Mucosa of gallbladder (tissue), 1 donor: ENCODE measurements at regions not wholly inside any gene's neighbourhood (a gene's known extent, or its start where the extent isn't known, plus 50 kb on each side); places are given as distances from the start of the nearest gene placed in this dataset.

Experiments used
- DNase-seq: peaks from one replicate; pipeline ENCODE4 v3.0.0-alpha.2; 2020; ENCODE audit warnings: low spot score
- donor health status: DM: no; HTN: no; CAD: no.

DNA sequence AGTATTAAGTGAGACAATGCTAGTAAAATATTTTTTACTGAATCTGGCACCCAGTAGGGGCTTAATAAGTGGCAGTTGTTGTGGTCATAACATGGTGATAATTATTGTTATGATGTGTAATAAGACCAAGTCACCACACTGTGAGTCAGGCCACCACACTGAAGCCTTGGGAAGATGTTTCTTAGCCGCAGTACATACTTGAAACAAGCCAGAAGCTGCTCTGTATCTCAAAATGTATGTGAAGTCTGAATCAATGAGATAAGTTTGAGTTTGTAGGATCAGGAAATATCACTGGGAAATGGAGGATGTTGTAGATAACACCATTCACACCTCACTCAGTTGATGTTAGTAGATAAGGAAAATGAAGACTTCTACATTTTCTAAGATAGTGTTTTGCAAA lies 51.3 kb upstream of the PTPN3 start:
- no peak for DNase-seq

DNA sequence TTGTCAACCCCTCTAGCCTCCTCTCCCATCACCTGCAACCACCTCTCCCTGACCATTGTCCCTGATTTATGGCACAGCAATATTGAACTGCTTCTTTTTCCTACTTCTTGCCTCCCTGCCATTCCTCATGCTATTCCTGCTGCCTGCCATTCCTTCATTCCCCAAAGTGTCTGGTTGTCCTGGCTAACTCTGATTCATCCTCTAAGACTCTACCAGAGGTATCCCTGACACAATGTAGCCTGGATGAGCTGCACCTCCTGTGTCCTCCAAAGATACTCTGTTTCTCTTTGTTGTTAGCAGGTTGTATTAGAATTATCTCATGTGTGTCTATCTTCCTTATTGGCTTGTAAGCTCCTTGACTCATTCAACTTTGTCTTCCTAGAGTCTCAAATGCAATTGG lies 53.5 kb upstream of the PTPN3 start:
- no peak for DNase-seq

DNA sequence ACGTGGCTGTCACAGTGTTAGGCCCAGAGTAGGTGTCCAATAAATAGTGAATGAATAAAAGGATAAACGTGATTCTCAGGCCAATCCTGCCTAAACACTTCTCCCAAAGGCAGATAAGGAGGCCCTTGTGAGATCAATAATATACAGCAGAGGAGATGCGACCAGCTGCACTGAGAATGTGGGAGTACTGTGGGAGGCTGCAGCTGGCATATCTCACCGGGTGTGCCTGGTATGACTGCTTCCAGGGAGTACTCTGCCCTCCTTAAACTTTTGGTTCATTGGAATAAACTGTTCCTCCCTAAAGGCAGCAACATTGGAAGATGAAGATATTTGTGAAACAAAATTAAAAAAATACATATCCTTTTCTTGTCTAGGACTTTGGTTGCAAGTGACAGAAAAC lies 57.1 kb upstream of the PTPN3 start:
- no peak for DNase-seq

DNA sequence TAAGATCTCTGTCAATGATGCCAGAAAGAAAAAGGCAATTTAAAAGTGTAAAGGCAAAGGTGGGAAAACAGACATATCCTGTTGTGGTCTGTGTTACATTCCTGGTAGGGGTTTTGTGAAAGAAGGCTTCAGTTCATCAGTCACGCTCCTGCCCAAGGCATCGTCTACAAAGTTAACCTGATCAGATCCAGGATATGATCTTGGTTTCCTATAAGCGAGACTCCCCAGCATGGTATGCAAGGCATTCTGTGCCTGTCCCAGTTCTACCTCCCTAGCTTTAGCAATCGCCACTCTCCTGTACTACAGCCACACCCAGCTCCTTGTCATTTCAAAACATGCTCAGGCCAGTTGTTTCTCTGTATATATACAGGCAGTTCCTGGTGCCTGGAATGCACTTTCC lies 58.0 kb upstream of the PTPN3 start:
- DNase-seq: no peak

DNA sequence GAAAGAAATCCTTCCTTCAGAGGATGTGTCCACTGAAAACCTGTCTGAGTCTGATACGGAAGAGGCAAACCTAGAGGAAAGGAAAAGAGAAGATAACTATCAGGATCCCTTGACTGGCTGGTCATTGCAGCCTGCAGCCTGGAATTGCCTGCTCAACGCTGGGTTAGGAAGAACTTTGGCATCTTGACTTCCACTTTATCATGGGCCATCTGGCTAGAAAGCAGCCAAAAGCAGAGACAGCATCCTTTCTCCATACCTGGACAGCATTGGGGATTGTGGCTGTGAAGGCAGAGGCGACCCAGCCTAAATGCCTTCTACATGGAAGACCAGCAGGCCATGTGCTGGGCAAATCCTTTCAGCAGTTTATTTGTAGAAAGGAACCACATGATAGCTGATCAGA lies 58.7 kb upstream of the PTPN3 start:
- no peak for DNase-seq

DNA sequence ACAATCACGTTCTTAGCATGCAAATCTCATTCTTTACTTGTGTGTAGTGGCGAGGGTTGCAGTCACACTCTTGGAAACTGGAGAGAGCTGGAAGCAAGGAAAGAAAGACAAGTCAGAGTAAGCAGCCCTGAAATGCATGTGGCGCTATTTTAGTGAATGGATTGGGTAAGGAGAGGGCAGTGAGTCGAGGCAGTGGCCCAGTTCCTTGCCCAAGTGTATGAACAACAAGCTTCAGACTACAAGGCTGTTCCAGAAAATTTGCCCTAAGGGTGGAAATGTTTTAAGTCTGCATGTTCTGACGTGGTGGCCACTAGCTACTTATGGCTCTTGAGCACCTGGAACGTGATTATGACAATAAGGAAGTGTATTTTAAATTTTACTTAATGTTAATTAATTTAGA lies 59.4 kb upstream of the PTPN3 start:
- no peak for DNase-seq

DNA sequence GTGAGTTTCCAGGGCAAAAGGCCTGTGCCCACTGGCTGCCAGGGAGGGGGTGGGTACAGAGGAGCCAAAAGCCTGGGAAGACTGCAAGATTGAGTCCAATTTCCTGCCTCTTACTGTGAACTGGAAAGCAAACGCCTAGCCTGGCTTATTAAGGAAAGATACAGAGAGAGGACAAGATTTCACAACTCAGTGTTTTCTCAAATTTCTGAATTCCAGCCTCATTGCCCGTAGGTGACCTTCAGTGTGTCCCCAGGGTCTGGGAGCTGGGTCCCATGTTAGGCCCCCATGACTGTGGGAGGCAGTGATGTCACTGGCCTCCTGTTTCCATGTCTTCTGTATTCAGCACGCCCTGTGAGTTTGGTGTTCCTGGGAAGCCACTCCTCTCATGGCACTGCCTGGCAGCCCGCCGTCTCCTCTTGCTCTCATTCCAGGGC lies 60.6 kb upstream of the PTPN3 start:
- no peak for DNase-seq

DNA sequence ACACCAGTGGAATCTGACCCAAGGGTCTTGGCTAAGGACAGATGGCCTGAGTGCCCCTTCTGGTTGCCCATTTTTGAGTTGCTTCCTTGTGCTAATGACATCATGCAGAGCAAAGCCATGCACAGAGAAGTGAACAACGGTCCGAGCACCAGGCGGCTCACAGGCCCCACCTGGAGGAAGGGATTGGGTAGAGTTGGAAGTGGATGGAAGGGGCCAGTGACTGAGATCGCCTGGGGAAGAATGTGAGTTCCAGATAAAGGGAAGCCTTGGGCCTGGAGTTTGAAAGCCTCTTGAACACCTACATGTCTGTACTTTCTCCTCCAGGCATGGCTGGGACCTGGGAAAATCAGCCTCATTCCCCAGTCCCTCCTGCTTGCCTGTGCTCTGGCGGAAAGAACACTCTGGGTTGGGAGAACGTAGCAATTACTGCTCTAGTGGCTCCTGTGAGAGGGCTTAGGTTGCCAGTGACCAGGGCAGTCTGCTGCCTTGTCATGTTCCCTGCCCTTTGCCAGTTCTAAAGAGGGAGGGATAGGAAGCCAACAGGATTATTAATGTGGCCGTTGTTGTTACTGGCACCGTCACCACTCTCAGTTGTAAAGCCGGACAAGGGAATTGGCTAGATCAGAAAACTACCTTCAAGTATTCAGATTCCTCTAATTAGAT lies 62.5 kb upstream of the PTPN3 start:
- no peak for DNase-seq

DNA sequence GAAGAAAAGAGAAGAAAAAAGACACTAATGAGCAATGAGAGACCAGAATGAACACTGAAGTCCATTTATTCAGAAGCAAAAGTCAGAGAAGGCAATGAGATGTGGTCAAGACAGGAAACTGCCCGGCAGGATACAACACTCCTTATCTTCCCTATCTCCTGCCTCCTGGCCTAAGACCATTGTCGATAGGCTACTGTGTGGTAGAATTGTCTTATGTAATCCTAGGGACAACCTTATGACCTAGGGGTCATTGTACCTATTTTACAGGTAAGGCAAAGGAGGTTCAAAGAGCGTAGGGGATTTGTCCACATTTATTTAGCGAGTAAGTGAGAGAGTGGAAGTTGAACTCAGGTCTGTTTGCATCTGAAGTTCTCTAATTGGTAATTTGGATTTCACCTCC lies 63.0 kb upstream of the PTPN3 start:
- DNase-seq: no peak

DNA sequence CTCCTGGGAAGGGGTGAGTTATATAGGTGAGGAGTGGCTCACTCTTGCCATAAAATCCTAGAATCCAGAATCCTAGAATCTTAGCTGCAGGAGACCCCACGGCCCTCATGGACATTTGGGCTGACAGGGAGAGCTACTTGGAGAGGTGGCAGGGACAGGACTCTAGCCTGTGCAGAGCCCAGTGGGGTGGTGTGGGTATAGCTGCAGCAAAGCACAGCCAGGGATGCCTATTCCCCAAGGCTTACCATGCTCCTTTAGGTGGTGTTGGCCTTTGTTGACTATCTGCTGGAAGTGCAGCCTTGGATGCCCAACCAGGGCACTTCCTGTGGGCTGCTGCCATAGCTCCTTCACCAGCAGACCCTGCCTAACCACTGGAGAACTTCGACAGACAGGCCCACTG lies 70.0 kb upstream of the PTPN3 start:
- no peak for DNase-seq

DNA sequence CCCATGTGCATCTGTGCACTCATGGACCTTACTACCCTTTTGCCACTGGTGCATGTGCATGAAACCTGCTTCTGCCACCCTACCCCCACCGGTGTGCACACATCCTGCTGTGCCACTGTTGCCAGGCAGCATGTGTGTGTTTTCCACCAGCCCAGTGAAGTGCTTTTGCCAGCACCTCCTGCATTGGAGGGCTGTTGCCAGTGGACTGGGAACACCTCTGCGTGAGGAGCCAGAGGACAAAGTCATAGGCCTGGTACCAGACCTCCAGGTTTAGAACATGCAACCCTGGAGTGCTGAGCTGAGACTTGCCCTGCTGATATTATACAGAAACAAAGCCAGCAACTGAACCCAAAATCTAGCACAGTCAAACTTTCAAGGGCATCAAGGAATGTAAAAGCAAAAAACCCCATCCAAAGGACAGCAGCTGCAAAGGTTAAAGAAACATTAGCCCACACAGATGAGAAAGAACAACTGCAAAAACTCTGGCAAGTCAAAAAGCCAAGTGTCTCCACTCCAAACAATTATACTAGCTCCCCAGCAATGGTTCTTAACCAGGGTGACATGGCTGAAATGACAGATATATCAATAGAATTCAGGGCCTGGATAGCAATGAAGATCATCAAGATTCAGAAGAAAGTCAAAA lies 70.6 kb upstream of the PTPN3 start:
- DNase-seq: no peak

DNA sequence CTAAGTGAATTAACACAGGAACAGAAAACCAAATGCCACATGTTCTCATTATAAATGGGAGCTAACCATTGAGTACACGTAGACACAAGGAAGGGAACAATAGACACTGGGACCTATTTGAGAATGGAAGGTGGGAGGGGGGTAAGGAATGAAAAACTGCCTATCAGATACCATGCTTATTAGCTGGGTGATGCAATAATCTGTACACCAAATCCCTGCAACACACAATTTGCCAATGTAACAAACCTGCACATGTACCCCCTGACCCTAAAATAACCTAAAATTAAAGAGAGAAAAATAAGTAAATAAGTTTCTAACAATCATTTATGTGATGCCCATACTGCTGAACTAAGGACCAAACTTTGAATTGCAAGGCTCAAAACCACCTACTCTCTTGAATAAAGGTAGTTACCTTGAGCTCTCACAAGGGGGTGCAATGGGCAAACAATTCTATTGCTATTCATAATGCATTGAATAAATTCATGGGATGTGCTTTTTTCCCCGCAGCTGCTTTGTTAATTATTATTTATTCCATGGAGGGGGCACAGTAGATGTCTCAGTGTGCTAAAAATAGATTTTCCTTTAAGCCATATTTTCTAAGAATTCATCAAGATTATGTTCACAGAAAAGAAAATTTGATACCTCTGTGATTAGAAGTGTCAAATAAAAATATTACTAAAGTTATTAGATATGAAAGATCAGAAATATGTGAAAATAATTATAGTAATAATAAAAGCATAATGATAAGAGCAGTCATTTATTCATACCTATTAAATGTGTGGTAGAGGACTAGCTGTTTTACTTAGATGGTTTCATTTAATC lies 76.2 kb upstream of the PTPN3 start:
- peak; percentile 45 for DNase-seq

DNA sequence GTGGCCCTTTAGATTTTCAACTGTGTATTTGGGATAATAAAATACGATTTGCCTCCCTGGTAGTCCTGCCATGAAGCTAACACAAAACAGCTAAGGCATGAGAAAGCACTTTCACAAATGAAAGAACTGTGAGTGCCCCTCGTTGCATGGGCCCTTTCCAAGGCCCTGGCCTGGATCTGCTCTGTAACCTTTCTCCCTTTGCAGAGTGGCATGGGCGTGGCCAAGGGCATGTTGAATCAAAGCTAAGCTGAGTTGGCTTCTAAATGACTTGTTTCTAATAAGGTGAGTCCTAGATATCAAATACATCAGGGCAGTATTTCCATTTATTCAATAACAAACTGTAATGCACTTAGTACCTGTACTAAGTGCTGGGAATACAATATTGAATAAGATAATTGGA lies 78.7 kb upstream of the PTPN3 start:
- no peak for DNase-seq

DNA sequence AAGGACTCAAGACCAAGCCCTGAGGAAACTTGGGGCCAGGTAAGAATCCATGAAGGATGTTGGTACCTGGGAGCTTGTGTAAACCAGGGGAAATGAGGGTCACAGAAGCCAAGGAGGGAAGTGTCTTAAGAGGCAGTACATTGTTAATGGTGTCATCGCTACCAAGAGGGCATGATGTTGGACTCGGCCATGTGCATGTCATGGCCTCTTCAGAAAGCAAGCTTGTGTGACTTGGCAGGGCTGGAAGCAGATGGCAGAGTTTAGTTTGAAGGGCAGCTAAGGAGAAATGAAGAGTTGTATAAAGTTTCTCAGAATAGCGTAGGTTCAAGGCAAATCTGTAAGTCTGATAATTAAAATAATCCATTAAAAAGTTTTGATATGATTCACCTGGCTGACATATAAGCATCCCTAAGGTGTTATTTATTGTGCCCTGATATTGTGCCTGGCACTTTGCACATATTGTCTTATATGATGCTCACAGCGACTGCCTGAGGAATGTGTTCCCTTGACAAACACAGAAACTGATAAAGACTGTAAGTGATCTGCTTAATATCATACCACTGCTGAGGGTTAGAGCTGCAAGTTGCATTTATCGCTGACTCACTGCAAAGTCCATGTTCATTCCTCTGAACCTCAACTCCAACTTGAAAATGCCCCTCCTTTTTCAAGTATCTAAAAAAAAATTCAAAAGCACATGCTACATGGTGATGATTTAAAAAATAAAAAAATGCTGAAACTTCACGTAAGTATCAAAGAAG lies 81.3 kb upstream of the PTPN3 start:
- DNase-seq: no peak

DNA sequence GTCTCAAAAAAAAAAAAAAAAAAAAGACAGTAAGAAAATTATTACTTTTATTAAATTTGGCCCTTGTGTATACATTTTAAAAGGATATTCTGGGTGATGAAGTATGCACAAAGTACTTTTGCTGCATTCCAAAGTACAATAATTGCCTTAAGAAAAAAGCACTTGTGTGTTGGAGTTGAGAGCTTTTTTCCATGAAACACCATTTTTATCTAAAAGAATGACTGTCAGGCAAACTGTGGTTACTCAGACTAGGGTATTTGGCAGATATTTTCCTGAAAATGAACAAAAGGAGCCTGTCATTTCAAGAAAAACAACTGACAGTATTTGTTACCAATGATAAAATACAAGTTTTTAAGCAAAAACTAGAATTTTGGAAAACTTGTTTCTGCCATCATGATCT lies 84.3 kb upstream of the PTPN3 start:
- no peak for DNase-seq

DNA sequence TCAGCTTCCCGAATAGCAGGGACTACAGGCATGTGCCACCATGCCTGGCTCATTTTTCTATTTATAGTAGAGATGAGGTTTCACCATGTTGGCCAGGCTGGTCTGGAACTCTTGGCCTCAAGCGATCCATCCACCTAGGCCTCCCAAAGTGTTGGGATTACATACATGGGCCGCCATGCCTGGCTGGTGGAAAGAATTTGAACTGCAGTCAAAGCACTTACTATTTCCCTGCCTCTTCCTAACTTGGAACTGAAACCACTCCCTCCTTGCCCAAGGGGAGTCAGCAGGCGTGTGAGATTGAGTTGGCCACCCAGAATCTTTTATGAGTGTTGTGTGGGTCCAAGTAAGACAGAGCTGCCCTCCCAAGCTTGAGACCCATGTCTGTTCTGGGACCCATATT lies 86.1 kb upstream of the PTPN3 start:
- DNase-seq: no peak

DNA sequence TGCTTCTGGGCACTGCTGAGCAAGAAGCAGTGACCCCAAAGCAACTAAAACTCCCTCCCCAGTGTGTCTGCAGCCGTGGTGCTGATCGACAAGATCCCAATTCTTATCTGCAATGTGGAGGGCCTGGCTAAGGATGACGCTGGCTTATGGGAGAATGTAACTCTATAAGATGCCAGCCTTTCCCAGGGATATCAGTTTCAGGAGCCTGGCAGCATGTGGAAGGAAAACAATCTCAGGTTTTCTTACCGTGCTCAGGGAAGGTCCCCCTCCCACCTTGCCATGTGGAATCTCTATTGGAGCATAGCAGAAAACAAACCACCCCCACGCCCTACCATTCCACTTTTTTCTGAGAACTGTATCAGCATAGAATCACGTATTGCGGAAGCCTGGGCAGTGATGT lies 87.7 kb upstream of the PTPN3 start:
- DNase-seq: no peak

DNA sequence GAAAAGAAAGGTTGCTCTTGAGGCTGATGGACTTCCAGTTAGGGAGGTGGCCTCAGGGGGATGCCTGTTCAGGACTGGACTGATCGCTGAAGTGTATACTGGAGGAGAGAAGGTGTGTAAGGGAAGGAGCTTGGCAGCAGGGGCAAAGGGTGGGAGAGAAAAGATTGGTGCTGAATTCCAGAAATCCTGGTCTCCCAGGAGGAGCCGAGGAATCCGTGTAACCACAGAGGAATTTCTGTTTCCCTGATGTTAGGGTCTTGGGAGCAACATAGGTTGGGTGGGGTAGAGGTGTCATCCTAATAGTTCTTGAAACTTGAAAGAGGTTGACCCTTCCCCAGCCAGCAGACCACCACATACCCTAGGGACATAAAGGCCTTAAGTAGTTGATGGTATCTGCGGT lies 88.9 kb upstream of the PTPN3 start:
- DNase-seq: no peak

DNA sequence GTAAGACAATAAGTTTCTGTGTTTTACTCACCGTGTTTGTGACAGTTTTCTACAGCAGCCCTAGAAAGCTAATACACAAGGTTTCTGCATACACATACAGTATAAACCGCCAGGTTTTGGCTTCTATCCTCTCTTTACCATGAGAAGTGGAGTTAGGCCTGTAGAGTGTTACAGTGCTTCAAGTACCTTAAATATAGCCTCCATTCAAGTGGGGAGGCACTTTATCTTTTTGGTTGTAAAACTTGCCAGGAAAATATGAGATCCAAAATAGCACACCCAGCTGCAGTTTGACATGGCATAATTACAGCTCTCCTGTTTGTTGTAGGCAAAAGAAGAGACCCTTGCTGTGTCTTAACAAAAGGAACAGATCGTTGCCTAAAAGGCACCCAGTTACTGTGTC lies 90.3 kb upstream of the PTPN3 start:
- no peak for DNase-seq

DNA sequence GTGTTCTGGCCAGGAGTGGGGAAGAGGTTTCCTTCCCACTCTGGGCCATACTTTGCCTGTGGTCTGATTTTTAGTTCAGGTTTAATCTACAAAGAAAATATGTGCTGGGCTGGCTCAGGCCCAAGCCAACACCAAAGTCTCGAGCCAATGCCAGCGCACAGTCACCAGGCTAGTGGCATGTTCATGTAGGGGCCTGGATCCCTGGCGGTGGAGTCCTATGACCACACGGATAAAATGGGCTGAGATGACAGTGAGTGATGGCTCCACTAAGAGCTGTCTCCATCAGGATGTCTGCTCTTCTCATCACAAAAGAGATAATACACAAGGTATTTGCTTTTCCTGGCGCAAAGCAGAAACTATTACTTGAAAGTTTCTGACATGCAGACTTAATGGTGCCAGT lies 92.9 kb upstream of the PTPN3 start:
- no peak for DNase-seq

DNA sequence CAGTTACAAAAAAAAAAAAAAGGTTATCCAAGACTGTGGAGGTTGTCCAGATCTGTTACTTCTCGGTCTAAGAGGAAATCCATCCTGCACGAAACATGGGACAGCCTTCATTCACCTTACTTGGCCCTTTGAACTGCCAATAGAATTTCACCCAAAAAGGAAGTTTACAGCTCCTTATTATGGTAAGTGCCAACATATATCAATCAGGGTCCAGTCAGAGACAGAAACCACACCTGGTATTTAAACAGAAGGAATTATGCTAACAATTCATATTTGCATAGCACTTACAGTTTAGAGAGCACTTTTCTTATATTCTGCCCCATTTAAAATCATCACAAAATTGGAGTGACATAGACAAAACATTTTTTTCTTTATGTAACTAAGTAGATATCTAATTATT lies 93.6 kb upstream of the PTPN3 start:
- no peak for DNase-seq

DNA sequence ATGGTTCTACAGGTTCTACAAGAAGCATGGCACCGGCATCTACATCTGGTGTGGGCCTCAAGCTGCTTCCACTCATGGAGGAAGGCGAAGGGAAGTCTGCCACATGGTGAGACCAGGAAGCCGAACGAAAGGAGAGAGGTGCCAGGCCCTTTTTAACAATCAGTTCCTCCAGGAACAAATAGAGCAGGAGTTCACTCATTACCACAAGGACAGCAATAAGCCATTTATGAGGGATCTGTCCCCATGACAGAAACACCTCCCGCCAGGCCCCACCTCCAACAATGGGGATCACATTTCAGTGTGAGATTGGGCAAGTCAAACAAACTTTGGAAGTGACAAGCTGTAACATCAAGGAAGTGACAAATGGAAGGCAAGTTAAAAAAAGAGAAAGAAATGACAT lies 95.5 kb upstream of the PTPN3 start:
- DNase-seq: no peak

DNA sequence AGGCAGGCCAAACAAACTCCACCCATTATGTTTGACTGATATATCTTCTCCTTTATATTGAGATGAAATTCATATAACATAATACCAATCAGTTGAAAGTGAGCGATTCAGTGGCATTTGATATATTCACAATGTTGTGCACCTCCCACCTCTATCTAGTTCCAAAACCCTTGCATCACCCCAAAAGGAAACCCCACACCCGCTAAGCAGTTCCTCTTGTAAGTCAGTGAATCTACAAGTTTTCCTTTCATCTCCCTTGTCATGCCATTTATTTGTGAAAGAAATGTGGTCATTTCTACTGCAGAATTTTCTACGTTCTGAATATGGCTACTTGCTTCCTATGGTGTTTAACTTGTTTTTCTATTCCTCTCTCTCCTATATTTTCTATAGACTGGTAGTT lies 99.4 kb upstream of the PTPN3 start:
- no peak for DNase-seq
